GM12865 (cell line): ENCODE measurements at regions not wholly inside any gene's neighbourhood (a gene's known extent, or its start where the extent isn't known, plus 50 kb on each side); places are given as distances from the start of the nearest gene placed in this dataset.

Experiments
- DNase-seq: peaks from one replicate; pipeline ENCODE4 v3.0.0; 2010; ENCODE audit warnings: low read depth
- H3K4me3 ChIP-seq: 2 replicates; pipeline ENCODE4 v1.5.1; 2011; ENCODE audit warnings: mild to moderate bottlenecking, low read depth, low read length, control low read depth
- CTCF ChIP-seq: IDR thresholded peaks from 2 replicates; pipeline ENCODE4 v1.5.1; 2011; ENCODE audit warnings: low read length, control low read depth, low read depth, inconsistent platforms; ENCODE audit not compliant: insufficient read depth; ENCODE audit errors: missing control alignments

GRCh38 chr2:136178941-136179601, 61.1 kb upstream of the CXCR4 start:
- no peak for TF ChIP-seq CTCF
- H3K4me3 ChIP-seq = no peak overlapping the region
- DNase-seq = no peak

GRCh38 chr2:136175868-136176267, 57.9 kb upstream of the CXCR4 start:
- H3K4me3 ChIP-seq = no peak overlapping the region
- no peak for DNase-seq
- TF ChIP-seq CTCF = no peak

GRCh38 chr2:136175466-136175865, 57.5 kb upstream of the CXCR4 start:
- H3K4me3 ChIP-seq = no peak overlapping the region
- TF ChIP-seq CTCF = no peak
- DNase-seq = no peak

GRCh38 chr2:136173126-136173525, 55.2 kb upstream of the CXCR4 start:
- DNase-seq = no peak
- TF ChIP-seq CTCF = no peak

GRCh38 chr2:136171223-136171622, 53.3 kb upstream of the CXCR4 start:
- peak; percentile 9 for DNase-seq
- TF ChIP-seq CTCF = peak; percentile 14
- no peak overlapping the region for H3K4me3 ChIP-seq

More at GRCh38 chr2:136173126-136173525, 55.2 kb upstream of the CXCR4 start:
- no peak overlapping the region for H3K4me3 ChIP-seq

GRCh38 chr2:136168720-136169119, 50.8 kb upstream of the CXCR4 start:
- H3K4me3 ChIP-seq = no peak overlapping the region
- DNase-seq = no peak
- no peak for TF ChIP-seq CTCF
